AG10803 (cell line): ENCODE measurements at regions not wholly inside any gene's neighbourhood (a gene's known extent, or its start where the extent isn't known, plus 50 kb on each side); places are given as distances from the start of the nearest gene placed in this dataset.

ENCODE experiments used
- DNase-seq: peaks from one replicate; pipeline ENCODE4 v3.0.0; 2010; ENCODE audit warnings: low read depth
- H3K4me3 ChIP-seq: 2 replicates; pipeline ENCODE4 v1.5.1; 2011; ENCODE audit warnings: mild to moderate bottlenecking, low read length, control low read depth
- CTCF ChIP-seq: conservative IDR thresholded peaks from 2 replicates; pipeline ENCODE4 v1.5.1; 2011; ENCODE audit warnings: mild to moderate bottlenecking, low read length, control low read depth, inconsistent platforms

GRCh38 chr1:228876187-228876586 lies 140.9 kb downstream of the RHOU start:
- no peak for DNase-seq
- H3K4me3 ChIP-seq, result no peak overlapping the region
- no peak for TF ChIP-seq CTCF

GRCh38 chr1:228879164-228879563 lies 143.9 kb downstream of the RHOU start:
- TF ChIP-seq CTCF, result no peak
- no peak overlapping the region for H3K4me3 ChIP-seq
- no peak for DNase-seq

GRCh38 chr1:228882041-228882770 lies 146.9 kb downstream of the RHOU start:
- DNase-seq, result no peak
- TF ChIP-seq CTCF, result no peak
- no peak overlapping the region for H3K4me3 ChIP-seq

- H3K4me3 ChIP-seq, result no peak overlapping the region
- no peak for TF ChIP-seq CTCF
Measured at GRCh38 chr1:228882771-228883450, 147.6 kb downstream of the RHOU start.

GRCh38 chr1:228883535-228883934 lies 148.3 kb downstream of the RHOU start:
- no peak for DNase-seq
- TF ChIP-seq CTCF, result no peak
- no peak overlapping the region for H3K4me3 ChIP-seq

More at GRCh38 chr1:228882771-228883450, 147.6 kb downstream of the RHOU start:
- DNase-seq, result no peak

GRCh38 chr1:228884196-228884595 lies 148.9 kb downstream of the RHOU start:
- no peak overlapping the region for H3K4me3 ChIP-seq
- no peak for DNase-seq
- no peak for TF ChIP-seq CTCF
